Lower lobe of right lung (tissue), 2 donors: ENCODE measurements at regions not wholly inside any gene's neighbourhood (a gene's known extent, or its start where the extent isn't known, plus 50 kb on each side); places are given as distances from the start of the nearest gene placed in this dataset.
"Not testable (repeated sequence)": the region's sequence is repeated elsewhere in the genome, so short reads cannot be mapped to it uniquely, and the experiment has no call there.

Experiments
- ATAC-seq, 2 donors: fragments of 200-7000 bp; cut with Tn5 transposase; one replicate each; pipeline ENCODE4 v1.9.1; 2020 to 2022; ENCODE audit warnings: mild to moderate bottlenecking in 2 of 2, moderate library complexity in 2 of 2
- DNase-seq: peaks from one replicate; pipeline ENCODE4 v3.0.0-alpha.2; 2020
- H3K27ac ChIP-seq: fragments of 200-600 bp; one replicate; pipeline ENCODE4 v1.8.0; 2022
- H3K27me3 ChIP-seq: fragments of 200-600 bp; one replicate; pipeline ENCODE4 v1.8.0; 2022; ENCODE audit warnings: low read depth
- H3K36me3 ChIP-seq: fragments of 200-600 bp; one replicate; pipeline ENCODE4 v1.8.0; 2022; ENCODE audit warnings: mild to moderate bottlenecking
- H3K4me1 ChIP-seq: fragments of 200-600 bp; one replicate; pipeline ENCODE4 v1.8.0; 2022
- H3K4me3 ChIP-seq: fragments of 200-600 bp; one replicate; pipeline ENCODE4 v1.8.0; 2022; ENCODE audit warnings: mild to moderate bottlenecking
- H3K9me3 ChIP-seq: fragments of 200-600 bp; one replicate; pipeline ENCODE4 v1.8.0; 2022
- intact Hi-C: fragments of 100-400 bp; cut with DNase I; formaldehyde crosslinking; loops from one replicate; pipeline ENCODE4 v1.11.0; 2022
- TF ChIP-seq, protein P1 (sequence below): fragments of 200-600 bp; IDR thresholded peaks from one replicate; pipeline ENCODE4 v1.8.0; 2022; ENCODE audit warnings: antibody characterized with exemption, mild to moderate bottlenecking
- donor health status: DM: no; HTN: yes; CAD: no; lungs with severe emphysema.

GRCh38 chr12:114836609-114837008, 152.6 kb upstream of the TBX3 start:
- Histone ChIP-seq H3K9me3 (peaks cover 6% of the 10 kb centered on the region), H3K36me3 (no peaks in the 10 kb centered on the region), H3K27ac (no peak overlapping the region), H3K27me3 (no peaks in the 10 kb centered on the region), H3K4me3 (no peak overlapping the region), H3K4me1 (no peaks in the 10 kb centered on the region)
- no peak for ATAC-seq
- intact Hi-C loops, result no loop called here
- DNase-seq, result no peak
- TF ChIP-seq, protein P1, sequence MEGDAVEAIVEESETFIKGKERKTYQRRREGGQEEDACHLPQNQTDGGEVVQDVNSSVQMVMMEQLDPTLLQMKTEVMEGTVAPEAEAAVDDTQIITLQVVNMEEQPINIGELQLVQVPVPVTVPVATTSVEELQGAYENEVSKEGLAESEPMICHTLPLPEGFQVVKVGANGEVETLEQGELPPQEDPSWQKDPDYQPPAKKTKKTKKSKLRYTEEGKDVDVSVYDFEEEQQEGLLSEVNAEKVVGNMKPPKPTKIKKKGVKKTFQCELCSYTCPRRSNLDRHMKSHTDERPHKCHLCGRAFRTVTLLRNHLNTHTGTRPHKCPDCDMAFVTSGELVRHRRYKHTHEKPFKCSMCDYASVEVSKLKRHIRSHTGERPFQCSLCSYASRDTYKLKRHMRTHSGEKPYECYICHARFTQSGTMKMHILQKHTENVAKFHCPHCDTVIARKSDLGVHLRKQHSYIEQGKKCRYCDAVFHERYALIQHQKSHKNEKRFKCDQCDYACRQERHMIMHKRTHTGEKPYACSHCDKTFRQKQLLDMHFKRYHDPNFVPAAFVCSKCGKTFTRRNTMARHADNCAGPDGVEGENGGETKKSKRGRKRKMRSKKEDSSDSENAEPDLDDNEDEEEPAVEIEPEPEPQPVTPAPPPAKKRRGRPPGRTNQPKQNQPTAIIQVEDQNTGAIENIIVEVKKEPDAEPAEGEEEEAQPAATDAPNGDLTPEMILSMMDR, result no peak

DNA sequence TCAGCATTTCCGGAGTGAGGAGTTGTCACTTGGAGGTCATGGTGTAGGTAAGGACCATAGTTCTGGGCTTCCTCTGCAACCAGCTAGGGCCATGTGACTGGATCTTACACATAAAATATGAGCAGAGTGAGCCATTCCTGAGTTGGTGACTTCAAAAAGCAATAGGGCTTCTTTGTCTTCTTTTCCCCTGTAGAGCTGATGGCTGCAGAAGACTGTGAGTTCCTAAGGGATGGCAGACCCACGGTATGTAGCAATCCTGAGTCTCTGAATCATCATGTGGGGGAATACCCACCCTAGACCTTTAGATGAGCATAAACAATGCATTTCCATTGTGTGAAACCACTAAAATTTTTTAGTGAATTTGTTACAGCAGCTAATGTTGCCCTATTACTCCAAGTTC, 151.1 kb upstream of the TBX3 start:
- H3K4me3 ChIP-seq, result no peak overlapping the region
- no peaks in the 10 kb centered on the region for H3K27me3 ChIP-seq
- ATAC-seq (no peak), DNase-seq (no peak)
- intact Hi-C loops, result no loop called here
- H3K36me3 ChIP-seq, result no peaks in the 10 kb centered on the region
- H3K27ac ChIP-seq, result no peak overlapping the region
- TF ChIP-seq, protein P1, result no peak
- H3K9me3 ChIP-seq, result peaks cover 6% of the 10 kb centered on the region
- no peaks in the 10 kb centered on the region for H3K4me1 ChIP-seq

DNA sequence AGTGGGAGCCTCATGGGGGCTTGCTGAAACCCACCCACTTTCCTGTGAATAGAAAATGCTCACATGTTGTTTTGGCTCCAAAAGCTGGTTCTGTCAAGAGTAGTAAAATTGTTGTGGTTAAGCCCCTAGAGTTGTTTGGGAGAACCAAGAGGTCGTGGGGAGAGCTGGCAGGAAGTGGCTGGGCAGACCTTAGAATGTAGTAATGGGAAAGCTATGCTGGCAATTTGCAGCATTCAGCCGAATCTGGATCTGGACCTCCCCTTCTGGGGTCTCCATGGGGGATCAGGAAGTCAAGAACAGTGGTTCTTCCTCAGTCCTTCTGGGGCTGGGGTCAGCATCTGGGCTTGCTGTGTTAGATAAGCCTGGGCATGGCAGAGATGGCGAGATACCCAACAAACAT, 150.6 kb upstream of the TBX3 start:
- Histone ChIP-seq H3K4me1 (no peaks in the 10 kb centered on the region), H3K27ac (no peak overlapping the region), H3K4me3 (no peak overlapping the region), H3K9me3 (peaks cover 6% of the 10 kb centered on the region), H3K27me3 (no peaks in the 10 kb centered on the region), H3K36me3 (no peaks in the 10 kb centered on the region)
- TF ChIP-seq, protein P1, result no peak
- ATAC-seq (no peak), DNase-seq (no peak)
- intact Hi-C loops, result no loop called here

DNA sequence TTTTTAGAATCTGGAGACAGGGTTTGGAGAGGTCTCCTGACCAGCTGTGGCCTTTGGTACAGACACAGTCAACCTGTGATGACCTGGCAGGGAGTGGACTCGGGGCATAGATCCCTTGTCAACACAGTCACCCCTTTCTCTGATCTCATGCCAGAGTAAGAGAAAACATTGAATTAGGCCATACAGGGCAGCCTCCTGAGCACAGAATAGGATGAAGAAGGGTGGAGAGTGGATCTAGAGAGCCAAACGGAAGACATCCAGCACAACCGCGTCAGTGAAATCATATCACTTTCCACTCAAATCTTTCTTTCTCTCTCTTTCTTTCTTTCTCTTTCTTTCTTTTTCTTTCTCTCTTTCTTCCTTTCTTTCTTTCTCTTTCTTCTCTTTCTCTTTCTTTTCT, 145.9 kb upstream of the TBX3 start:
- TF ChIP-seq, protein P1, result no peak
- Histone ChIP-seq H3K9me3 (no peaks in the 10 kb centered on the region), H3K4me3 (no peak overlapping the region), H3K36me3 (no peaks in the 10 kb centered on the region), H3K27ac (no peak overlapping the region), H3K4me1 (no peaks in the 10 kb centered on the region), H3K27me3 (no peaks in the 10 kb centered on the region)
- intact Hi-C loops, result no loop called here
- ATAC-seq (no peak), DNase-seq (no peak)

DNA sequence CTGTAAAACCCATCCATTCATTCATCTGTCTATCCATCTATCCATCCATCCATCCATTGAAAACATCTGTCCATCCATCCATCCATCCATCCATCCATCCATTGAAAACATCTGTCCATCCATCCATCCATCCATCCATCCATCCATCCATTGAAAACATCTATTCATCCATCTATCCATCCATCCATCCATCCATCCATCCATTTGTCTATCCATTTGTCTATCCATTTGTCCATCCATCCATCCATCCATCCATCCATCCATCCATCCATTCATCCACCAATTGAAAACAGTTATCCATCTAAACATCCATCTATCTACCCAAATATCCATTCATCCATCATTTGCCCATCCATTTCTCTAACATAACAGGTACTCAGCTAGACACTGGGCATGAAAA, 145.3 kb upstream of the TBX3 start:
- H3K4me3 ChIP-seq, H3K27me3 ChIP-seq, H3K36me3 ChIP-seq, H3K27ac ChIP-seq, H3K9me3 ChIP-seq, DNase-seq, H3K4me1 ChIP-seq, intact Hi-C loops, ATAC-seq: not testable (repeated sequence)

GRCh38 chr12:114827461-114827860, 143.5 kb upstream of the TBX3 start:
- DNase-seq (no peak), ATAC-seq (no peak)
- intact Hi-C loops, result no loop called here
- Histone ChIP-seq H3K4me3 (no peak overlapping the region), H3K27ac (no peak overlapping the region), H3K27me3 (no peaks in the 10 kb centered on the region), H3K9me3 (no peaks in the 10 kb centered on the region), H3K36me3 (no peaks in the 10 kb centered on the region), H3K4me1 (no peaks in the 10 kb centered on the region)
- TF ChIP-seq, protein P1, result no peak
